ENCODE measurements at regions not wholly inside any gene's neighbourhood (a gene's known extent, or its start where the extent isn't known, plus 50 kb on each side); places are given as distances from the start of the nearest gene placed in this dataset.

DNA sequence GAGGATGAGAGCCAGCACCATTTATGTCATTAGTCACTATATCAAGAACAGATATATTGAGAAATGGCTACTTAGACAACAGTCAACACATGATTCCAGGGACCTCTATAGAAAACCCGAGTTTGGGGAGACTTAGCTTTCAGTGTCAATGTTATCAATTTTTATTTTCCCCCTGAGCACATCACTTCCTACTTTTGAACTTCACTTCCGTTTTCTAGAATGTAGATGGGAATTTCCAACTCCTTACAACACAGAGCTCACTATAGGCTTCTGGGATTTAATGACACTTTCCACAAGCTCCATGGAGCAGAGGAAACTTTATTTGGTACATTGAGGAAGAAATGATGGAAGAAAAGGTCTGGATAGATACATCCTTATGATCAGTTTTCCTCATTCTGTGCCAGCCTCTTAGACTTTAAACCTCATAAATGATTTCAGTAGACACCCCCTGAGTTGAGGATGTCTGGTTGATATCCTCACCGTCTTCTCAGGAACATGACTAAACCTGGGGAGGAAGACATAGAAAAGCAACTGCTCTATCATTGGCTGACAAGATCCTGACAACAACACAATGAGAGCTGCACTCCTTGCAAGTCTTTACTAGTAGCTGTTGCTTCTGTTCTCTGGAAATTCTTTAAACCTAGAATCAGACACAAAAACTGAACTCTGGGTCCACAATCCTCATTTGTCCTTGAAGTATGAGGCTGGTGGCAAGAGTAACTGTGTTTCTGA lies 449.4 kb upstream of the OR4E1 start:
- no peaks in the 10 kb centered on the region for H3K36me3 ChIP-seq
- H3K27ac ChIP-seq, result no peak overlapping the region
- WGBS, 2 donors, result 44 to 67% methylated on average over 3 of the region's 3 CpGs
- TF ChIP-seq, protein P1, sequence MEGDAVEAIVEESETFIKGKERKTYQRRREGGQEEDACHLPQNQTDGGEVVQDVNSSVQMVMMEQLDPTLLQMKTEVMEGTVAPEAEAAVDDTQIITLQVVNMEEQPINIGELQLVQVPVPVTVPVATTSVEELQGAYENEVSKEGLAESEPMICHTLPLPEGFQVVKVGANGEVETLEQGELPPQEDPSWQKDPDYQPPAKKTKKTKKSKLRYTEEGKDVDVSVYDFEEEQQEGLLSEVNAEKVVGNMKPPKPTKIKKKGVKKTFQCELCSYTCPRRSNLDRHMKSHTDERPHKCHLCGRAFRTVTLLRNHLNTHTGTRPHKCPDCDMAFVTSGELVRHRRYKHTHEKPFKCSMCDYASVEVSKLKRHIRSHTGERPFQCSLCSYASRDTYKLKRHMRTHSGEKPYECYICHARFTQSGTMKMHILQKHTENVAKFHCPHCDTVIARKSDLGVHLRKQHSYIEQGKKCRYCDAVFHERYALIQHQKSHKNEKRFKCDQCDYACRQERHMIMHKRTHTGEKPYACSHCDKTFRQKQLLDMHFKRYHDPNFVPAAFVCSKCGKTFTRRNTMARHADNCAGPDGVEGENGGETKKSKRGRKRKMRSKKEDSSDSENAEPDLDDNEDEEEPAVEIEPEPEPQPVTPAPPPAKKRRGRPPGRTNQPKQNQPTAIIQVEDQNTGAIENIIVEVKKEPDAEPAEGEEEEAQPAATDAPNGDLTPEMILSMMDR (IDR thresholded peaks at IDR 0.05), result no peak
- H3K9me3 ChIP-seq, result peaks cover 0 to 7% (median 0%) of the 10 kb centered on the region in 11 donors
- ATAC-seq, result no peak
- intact Hi-C loops (cut with DNase I), result no loop called here
- peaks cover 0 to 5% (median 0%) of the 10 kb centered on the region in 7 donors for H3K27me3 ChIP-seq
- H3K4me1 ChIP-seq, result no peaks in the 10 kb centered on the region
- no peak for DNase-seq
- no peak overlapping the region for H3K4me3 ChIP-seq

DNA sequence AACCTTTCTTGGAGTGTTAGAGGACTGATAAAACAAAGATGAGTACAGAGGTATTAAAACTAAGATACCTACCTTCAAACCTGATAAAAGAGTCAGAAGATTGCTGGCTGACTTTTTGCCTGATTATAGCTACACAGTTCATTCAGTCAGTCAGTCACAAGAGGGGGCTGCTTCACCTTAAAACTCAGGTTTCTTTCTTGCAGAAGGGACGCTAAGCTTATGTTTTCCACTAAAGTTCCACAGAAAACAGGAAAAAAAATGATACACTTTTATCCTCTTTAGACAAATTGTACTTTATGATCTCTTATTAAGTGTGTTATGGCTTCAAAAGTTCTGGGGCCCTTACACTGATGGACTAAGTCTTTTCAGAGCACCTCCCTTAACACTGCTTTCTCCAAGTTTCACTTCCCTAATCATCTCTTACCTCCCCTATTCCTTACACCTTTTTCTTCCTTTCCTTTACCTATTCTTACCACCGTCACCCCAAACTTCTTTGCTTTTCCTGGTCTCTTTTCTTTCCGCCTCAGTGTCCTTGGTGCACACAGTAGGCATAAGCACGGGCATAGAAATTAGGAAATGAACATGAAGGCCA lies 448.7 kb upstream of the OR4E1 start:
- Histone ChIP-seq H3K27me3 (peaks cover 0 to 5% (median 0%) of the 10 kb centered on the region in 7 donors), H3K4me3 (no peak overlapping the region), H3K27ac (no peak overlapping the region), H3K36me3 (no peaks in the 10 kb centered on the region), H3K4me1 (no peaks in the 10 kb centered on the region), H3K9me3 (peaks cover 0 to 11% (median 0%) of the 10 kb centered on the region in 11 donors)
- DNase-seq (no peak), ATAC-seq (no peak)
- intact Hi-C loops (cut with DNase I), result no loop called here
- 61 to 66% methylated on average over 4 of the region's 4 CpGs for WGBS, 2 donors
- TF ChIP-seq, protein P1 (IDR thresholded peaks at IDR 0.05), result no peak

DNA sequence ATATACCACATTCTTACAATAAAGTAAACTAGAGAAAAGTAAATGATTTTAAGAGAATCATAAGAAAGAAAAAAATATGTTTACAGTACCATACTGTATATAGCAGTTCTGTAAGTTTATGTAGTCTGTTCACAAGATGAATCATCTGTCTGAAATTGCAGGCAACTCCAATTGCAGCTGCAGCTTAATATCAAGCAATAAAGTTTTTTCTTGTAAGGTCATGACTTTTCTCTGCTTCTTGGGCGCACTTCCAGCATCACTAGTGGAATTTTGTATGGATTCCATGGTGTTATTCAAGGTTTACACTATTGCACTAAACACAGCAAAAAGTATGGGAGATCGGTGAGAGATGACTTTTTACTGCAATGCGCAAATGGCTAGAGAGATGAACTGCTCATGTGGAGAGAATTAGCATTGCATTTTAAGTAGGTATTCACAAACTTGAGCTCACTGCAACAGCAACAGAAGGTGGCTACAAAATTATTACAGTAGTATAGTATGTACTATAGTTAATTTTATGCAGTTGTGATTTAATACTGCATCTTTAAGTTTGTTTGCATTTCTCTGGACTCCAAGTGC lies 445.4 kb upstream of the OR4E1 start:
- no peak overlapping the region for H3K4me3 ChIP-seq
- DNase-seq (no peak), ATAC-seq (no peak)
- TF ChIP-seq, protein P1 (IDR thresholded peaks at IDR 0.05), result no peak
- H3K4me1 ChIP-seq, result no peaks in the 10 kb centered on the region
- H3K9me3 ChIP-seq, result peaks cover 0 to 11% (median 0%) of the 10 kb centered on the region in 11 donors
- H3K36me3 ChIP-seq, result no peaks in the 10 kb centered on the region
- no peak overlapping the region for H3K27ac ChIP-seq
- H3K27me3 ChIP-seq, result peaks cover 0 to 1% (median 0%) of the 10 kb centered on the region in 7 donors
- WGBS, 2 donors, result 71 to 80% methylated on average over 3 of the region's 3 CpGs
- intact Hi-C loops (cut with DNase I), result no loop called here

DNA sequence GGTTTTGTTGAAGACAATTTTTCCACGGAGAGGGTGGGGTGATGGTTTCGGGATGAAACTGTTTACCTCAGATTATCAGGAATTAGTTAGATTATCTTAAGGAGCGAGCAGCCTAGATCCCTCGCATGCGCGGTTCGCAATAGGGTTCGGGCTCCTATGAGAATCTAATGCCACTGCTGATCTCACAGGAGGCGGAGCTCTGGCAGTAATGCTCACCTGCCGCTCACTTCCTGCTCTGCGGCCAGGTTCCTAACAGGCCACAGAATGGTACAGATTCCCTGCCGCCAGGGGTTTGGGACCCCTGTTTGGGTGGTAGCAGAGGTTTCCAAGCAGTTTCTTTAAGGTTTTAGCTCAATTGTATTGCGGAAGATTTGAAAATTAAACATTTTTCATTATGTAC lies 439.8 kb upstream of the OR4E1 start:
- Histone ChIP-seq H3K27me3 (peaks cover 0 to 12% (median 5%) of the 10 kb centered on the region in 7 donors), H3K9me3 (peaks cover 0 to 8% (median 0%) of the 10 kb centered on the region in 11 donors), H3K4me1 (no peaks in the 10 kb centered on the region), H3K4me3 (no peak overlapping the region), H3K27ac (no peak overlapping the region), H3K36me3 (no peaks in the 10 kb centered on the region)
- TF ChIP-seq, protein P1 (IDR thresholded peaks at IDR 0.05), result no peak
- DNase-seq, result no peak
- 90% methylated on average over 13 of the region's 13 CpGs for WGBS, 2 donors
- intact Hi-C loops (cut with DNase I), result no loop called here
- ATAC-seq, result no peak
